ENCODE measurements at regions not wholly inside any gene's neighbourhood (a gene's known extent, or its start where the extent isn't known, plus 50 kb on each side); places are given as distances from the start of the nearest gene placed in this dataset.

DNA sequence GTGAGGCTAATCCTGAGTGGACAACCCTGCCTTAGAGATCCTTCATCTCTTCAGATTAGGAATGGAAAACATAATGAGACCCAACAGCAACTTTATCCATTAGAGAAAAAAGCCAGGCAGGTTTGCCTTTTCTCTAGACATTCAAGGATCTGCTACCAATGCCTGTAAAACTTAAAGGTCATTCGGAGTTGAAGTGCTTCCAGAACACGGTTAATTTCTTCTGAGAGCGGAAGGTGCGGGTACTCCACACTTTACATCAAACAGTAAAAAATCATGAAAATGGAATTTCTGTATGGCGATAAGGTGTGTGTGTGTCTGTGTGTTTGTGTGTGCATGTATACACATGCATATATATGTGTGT is 65.2 kb upstream of the PRKACB start:
- Histone ChIP-seq H3K36me3 (replicated peaks) (no peaks in the 10 kb centered on the region), H3K4me3 (ENCODE audit: low read depth, low read length) (peak overlapping the region; percentile 83), H3K27ac (no peak overlapping the region), H3K27me3 (replicated peaks) (no peaks in the 10 kb centered on the region)
- TF ChIP-seq, protein P1, sequence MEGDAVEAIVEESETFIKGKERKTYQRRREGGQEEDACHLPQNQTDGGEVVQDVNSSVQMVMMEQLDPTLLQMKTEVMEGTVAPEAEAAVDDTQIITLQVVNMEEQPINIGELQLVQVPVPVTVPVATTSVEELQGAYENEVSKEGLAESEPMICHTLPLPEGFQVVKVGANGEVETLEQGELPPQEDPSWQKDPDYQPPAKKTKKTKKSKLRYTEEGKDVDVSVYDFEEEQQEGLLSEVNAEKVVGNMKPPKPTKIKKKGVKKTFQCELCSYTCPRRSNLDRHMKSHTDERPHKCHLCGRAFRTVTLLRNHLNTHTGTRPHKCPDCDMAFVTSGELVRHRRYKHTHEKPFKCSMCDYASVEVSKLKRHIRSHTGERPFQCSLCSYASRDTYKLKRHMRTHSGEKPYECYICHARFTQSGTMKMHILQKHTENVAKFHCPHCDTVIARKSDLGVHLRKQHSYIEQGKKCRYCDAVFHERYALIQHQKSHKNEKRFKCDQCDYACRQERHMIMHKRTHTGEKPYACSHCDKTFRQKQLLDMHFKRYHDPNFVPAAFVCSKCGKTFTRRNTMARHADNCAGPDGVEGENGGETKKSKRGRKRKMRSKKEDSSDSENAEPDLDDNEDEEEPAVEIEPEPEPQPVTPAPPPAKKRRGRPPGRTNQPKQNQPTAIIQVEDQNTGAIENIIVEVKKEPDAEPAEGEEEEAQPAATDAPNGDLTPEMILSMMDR (IDR thresholded peaks at IDR 0.05; ENCODE audit: low read depth, low read length, missing control alignments), result no peak
- in situ Hi-C loops (cut with HindIII; ENCODE audit: low pct_ligation_motif_present, low sequenced_read_pairs), result no loop called here
- DNase-seq, result no peak

DNA sequence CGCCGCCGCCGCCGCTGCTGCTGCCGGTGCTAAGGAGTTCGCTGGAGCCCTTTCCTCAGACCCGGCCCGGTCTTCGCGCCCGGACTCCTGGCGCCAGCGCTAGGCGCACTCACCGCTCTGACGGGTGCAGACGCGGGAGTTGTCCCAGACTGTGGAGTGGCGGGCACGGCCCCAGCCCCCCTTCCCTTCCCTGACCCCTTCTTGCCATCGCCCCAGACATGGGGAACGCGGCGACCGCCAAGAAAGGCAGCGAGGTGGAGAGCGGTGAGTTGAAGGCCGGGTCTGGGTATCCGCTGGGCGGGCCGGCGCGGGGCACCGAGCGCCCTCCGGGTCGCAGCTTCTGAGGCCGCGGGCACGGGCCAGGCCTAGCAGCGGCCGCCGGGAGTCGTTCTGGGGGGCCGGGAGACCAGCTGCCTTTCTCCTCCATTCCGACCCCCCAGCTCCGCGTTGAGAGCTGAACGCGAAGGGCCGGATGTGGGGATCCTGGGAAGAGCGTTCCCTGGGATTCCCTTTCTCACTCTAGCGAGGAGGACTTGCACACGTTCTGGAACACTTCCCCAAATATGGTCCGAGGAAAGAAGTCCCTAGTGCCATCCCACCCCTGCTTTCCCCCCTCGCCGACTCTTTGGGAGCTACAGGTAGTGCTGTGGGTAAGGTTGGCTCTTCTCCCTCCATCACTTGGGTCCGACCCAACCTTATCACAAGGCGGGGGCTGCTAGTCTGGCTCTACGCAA is 65.8 kb upstream of the PRKACB start:
- H3K27me3 ChIP-seq (replicated peaks), result no peaks in the 10 kb centered on the region
- in situ Hi-C loops (cut with HindIII; ENCODE audit: low pct_ligation_motif_present, low sequenced_read_pairs), result no loop called here
- TF ChIP-seq, protein P1 (IDR thresholded peaks at IDR 0.05; ENCODE audit: low read depth, low read length, missing control alignments), result no peak
- DNase-seq, result no peak
- peak overlapping the region; percentile 83 for H3K4me3 ChIP-seq (ENCODE audit: low read depth, low read length)
- H3K27ac ChIP-seq, result peak overlapping the region; percentile 87
- H3K36me3 ChIP-seq (replicated peaks), result no peaks in the 10 kb centered on the region

DNA sequence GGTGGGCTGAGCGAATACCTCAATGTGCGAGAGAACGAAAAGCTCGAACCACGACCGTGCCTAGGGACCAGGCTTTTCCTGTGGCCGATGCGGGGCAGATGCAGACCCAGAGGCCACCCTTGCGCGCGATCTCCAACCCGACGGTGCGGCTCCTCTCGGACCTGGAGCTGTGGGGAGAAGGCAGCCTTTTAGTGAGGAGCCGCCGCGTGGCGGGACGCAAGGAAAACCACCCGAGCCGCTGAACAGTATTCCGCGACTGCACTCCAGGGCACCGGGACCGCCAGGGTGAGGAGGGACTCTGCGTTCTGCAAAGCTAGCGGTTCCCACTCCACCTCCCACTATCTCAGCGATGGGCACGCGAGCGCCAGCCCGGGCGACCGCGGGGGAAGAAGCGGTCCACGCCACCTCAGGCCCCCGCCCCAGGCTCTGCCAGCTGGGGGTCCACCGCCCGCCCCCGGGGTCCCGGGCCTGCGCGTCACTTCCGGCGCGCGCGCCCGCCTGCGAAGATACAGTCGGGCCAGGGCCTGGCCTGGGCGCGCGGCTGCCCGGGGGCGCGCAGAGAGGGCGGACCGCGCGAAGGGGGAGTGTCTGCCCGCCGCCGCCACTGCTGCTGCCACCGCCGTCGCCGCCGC is 66.5 kb upstream of the PRKACB start:
- Histone ChIP-seq H3K27ac (peak overlapping the region; percentile 87), H3K36me3 (replicated peaks) (no peaks in the 10 kb centered on the region), H3K4me3 (ENCODE audit: low read depth, low read length) (peak overlapping the region; percentile 83), H3K27me3 (replicated peaks) (no peaks in the 10 kb centered on the region)
- peak; percentile 52 for DNase-seq
- in situ Hi-C loops (cut with HindIII; ENCODE audit: low pct_ligation_motif_present, low sequenced_read_pairs), result no loop called here
- TF ChIP-seq, protein P1 (IDR thresholded peaks at IDR 0.05; ENCODE audit: low read depth, low read length, missing control alignments), result peak; percentile 7

DNA sequence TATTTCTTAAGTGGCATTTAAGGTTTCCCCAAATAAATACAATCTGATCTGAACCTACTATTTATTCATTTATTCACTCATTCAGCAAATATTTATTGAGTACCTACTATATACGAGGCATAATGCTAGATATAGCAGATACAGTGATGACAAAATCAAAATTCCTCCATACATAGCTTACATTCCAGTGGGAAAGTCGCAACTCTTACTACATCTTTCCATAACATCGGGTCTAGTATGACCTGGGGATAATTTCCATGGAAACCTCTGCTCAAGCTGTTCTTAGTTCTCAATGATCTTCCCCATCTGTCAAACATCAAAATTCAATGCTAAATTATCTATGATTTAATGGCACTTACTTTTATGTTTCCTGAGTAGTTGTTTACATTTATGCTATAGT is 70.8 kb upstream of the PRKACB start:
- in situ Hi-C loops (cut with HindIII; ENCODE audit: low pct_ligation_motif_present, low sequenced_read_pairs), result no loop called here
- peak; percentile 47 for DNase-seq
- no peak overlapping the region for H3K27ac ChIP-seq
- TF ChIP-seq, protein P1 (IDR thresholded peaks at IDR 0.05; ENCODE audit: low read depth, low read length, missing control alignments), result no peak
- H3K36me3 ChIP-seq (replicated peaks), result no peaks in the 10 kb centered on the region
- no peaks in the 10 kb centered on the region for H3K27me3 ChIP-seq (replicated peaks)
- no peak overlapping the region for H3K4me3 ChIP-seq (ENCODE audit: low read depth, low read length)

DNA sequence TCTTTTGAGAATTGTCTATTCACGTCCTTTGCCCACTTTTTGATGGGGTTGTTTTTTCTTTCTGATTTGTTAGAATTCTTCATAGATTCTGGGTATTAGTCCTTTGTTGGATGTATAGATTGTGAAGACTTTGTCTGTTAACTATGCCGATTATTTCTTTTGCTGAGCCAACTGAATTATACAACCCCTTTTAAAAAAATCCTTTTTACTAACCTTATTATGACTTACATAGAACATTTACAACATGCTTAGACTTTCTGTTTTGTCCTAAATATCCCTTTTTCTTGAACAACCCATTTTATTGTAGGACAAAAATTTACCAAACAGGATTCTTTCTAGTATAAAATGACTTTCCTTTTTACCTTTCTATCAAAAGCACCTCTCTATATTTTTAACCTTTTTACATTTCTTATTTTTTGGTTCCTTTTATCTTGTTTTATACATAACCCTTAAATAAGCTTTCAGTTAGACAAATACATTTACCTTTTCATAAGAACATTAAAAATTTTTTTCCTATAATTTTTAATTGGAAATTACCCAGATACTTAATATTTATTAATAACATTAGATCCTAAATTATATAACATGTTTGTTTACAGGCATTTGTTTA is 70.4 kb upstream of the TTLL7 start:
- Histone ChIP-seq H3K27ac (no peak overlapping the region), H3K4me3 (ENCODE audit: low read depth, low read length) (no peak overlapping the region), H3K27me3 (replicated peaks) (no peaks in the 10 kb centered on the region), H3K36me3 (replicated peaks) (no peaks in the 10 kb centered on the region)
- TF ChIP-seq, protein P1 (IDR thresholded peaks at IDR 0.05; ENCODE audit: low read depth, low read length, missing control alignments), result no peak
- no peak for DNase-seq
- in situ Hi-C loops (cut with HindIII; ENCODE audit: low pct_ligation_motif_present, low sequenced_read_pairs), result no loop called here
